H1 (cell line): ENCODE measurements at regions not wholly inside any gene's neighbourhood (a gene's known extent, or its start where the extent isn't known, plus 50 kb on each side); places are given as distances from the start of the nearest gene placed in this dataset.
"Not testable (repeated sequence)": the region's sequence is repeated elsewhere in the genome, so short reads cannot be mapped to it uniquely, and the experiment has no call there.

Source experiments
- EP300 ChIP-seq, 2 experiments: IDR thresholded peaks; 1 replicate in 1 of 2; 2 replicates in 1 of 2; pipeline ENCODE4 v1.6.1; 2011 to 2012; ENCODE audit warnings: low read depth in 2 of 2, low read length in 2 of 2, mild to moderate bottlenecking in 2 of 2, borderline replicate concordance in 1 of 2, inconsistent platforms in 1 of 2, moderate library complexity in 1 of 2
- FOSL1 ChIP-seq: IDR thresholded peaks from 2 replicates; pipeline ENCODE4 v1.6.1; 2011; ENCODE audit warnings: mild to moderate bottlenecking, low read depth, low read length, moderate library complexity; ENCODE audit not compliant: insufficient read depth
- POLR2A ChIP-seq, 2 experiments: IDR thresholded peaks; 1 replicate in 1 of 2; 2 replicates in 1 of 2; pipeline ENCODE4 v1.6.1; 2011; ENCODE audit warnings: low read depth in 2 of 2, low read length in 2 of 2, mild to moderate bottlenecking in 2 of 2; ENCODE audit errors: control extremely low read depth in 1 of 2
- TF ChIP-seq, protein P1 (sequence below): IDR thresholded peaks from 2 replicates; pipeline ENCODE4 v1.6.1; 2012; ENCODE audit warnings: inconsistent platforms

DNA sequence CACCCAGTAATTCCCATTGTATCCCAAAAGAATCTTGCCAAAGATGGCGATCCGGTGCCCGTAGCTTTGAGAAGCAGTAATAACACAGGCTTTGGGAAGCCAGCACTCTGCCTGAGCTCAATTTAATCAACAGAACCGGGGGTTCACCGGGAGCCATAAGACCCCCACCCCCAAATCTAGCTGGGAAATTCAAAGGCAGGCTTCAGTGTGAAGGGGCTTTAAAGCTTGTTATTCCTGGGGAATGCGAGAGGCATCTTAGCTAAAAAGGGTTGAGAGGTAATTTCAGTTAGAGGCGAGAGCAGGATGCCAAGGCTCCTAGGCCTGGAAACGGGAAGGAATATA lies 78.4 kb upstream of the METTL9 start:
- not testable (repeated sequence) for TF ChIP-seq POLR2A (IDR thresholded peaks at IDR 0.05; ENCODE audit: control extremely low read depth in 1 of 2, low read depth in 2 of 2, low read length in 2 of 2); EP300 (IDR thresholded peaks at IDR 0.05; ENCODE audit: borderline replicate concordance in 1 of 2, low read depth in 2 of 2, low read length in 2 of 2); FOSL1
- TF ChIP-seq, protein P1, sequence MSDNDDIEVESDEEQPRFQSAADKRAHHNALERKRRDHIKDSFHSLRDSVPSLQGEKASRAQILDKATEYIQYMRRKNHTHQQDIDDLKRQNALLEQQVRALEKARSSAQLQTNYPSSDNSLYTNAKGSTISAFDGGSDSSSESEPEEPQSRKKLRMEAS: not testable (repeated sequence)
